Fibroblast of villous mesenchyme (primary cell): ENCODE measurements at regions not wholly inside any gene's neighbourhood (a gene's known extent, or its start where the extent isn't known, plus 50 kb on each side); places are given as distances from the start of the nearest gene placed in this dataset.

ENCODE experiments used
- DNase-seq: peaks from one replicate; pipeline ENCODE4 v3.0.0-alpha.2; 2010; ENCODE audit warnings: low read depth
- H3K4me3 ChIP-seq: 2 replicates; pipeline ENCODE4 v1.5.1; 2011; ENCODE audit warnings: low read depth, mild to moderate bottlenecking, low read length
- TF ChIP-seq, protein P1 (sequence below): IDR thresholded peaks from 2 replicates; pipeline ENCODE4 v1.5.1; 2012; ENCODE audit warnings: low read depth, mild to moderate bottlenecking, low read length; ENCODE audit not compliant: insufficient read depth

DNA sequence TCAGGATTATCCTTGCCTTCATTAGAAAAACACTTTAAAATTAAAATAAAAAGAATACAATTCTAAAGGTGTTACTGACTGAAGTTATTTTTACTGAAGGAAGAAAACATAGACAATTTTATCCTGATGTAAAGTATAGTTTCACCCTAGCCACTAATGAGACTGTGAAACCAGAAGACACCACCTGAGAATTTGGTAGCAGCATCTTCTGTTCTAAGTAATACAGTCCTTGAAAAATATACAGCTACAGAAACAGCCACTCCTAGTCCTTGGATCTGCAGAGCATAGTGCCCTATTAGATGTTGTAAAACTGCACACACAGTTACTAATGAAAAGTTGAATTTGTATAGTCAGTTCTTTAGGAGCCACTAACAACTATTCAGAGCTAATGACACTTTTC is 377.7 kb downstream of the PRR16 start:
- DNase-seq = no peak
- TF ChIP-seq, protein P1, sequence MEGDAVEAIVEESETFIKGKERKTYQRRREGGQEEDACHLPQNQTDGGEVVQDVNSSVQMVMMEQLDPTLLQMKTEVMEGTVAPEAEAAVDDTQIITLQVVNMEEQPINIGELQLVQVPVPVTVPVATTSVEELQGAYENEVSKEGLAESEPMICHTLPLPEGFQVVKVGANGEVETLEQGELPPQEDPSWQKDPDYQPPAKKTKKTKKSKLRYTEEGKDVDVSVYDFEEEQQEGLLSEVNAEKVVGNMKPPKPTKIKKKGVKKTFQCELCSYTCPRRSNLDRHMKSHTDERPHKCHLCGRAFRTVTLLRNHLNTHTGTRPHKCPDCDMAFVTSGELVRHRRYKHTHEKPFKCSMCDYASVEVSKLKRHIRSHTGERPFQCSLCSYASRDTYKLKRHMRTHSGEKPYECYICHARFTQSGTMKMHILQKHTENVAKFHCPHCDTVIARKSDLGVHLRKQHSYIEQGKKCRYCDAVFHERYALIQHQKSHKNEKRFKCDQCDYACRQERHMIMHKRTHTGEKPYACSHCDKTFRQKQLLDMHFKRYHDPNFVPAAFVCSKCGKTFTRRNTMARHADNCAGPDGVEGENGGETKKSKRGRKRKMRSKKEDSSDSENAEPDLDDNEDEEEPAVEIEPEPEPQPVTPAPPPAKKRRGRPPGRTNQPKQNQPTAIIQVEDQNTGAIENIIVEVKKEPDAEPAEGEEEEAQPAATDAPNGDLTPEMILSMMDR = no peak
- H3K4me3 ChIP-seq = no peak overlapping the region

- DNase-seq = no peak
- H3K4me3 ChIP-seq = no peak overlapping the region
- TF ChIP-seq, protein P1 = no peak
Measured at GRCh38 chr5:120843390-120843980, 379.4 kb downstream of the PRR16 start.

DNA sequence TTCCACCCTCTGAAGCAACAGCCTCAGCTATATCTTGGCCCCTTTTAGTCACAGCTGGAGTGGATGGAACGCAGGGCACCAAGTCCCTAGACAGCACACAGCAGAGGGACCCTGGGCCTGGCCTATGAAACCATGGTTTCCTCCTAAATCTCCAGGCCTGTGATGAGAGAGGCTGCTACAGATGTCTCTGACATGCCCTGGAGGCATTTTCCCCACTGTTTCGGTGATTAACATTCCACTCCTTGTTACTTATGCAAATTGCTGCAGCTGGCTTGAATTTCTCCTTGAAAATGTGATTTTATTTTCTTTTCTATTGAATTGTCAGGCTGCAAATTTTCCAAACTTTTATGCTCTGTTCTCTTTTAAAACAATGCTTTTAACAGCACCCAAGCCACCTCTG is 384.8 kb downstream of the PRR16 start:
- H3K4me3 ChIP-seq = no peak overlapping the region
- no peak for DNase-seq
- TF ChIP-seq, protein P1 = no peak

- no peak for DNase-seq
- TF ChIP-seq, protein P1 = no peak
- H3K4me3 ChIP-seq = no peak overlapping the region
Measured at GRCh38 chr5:120852222-120852860, 388.2 kb downstream of the PRR16 start.

DNA sequence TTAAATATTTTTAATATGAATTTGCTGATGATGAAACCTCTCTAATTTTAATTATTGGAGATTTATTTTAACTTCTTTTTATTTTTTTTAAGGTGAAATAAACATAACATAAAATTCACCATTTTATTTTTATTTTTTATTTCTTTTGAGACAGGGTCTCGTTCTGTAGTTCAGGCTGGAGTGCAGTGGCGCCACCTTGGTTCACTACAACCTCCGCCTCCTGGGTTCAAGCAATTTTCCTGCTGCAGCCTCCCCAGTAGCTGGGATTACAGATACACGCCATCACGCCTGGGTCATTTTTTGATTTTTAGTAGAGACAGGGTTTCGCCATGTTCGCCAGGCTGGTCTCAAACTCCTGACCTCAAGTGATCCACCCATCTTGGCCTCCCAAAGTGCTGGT is 402.9 kb downstream of the PRR16 start:
- TF ChIP-seq, protein P1 = no peak
- no peak for DNase-seq
- H3K4me3 ChIP-seq = no peak overlapping the region

- no peak for DNase-seq
- TF ChIP-seq, protein P1 = no peak
- H3K4me3 ChIP-seq = no peak overlapping the region
Measured at GRCh38 chr5:120869831-120870230, 405.7 kb downstream of the PRR16 start.

GRCh38 chr5:120872297-120872696 is 408.2 kb downstream of the PRR16 start:
- TF ChIP-seq, protein P1 = no peak
- no peak overlapping the region for H3K4me3 ChIP-seq
- DNase-seq = peak; percentile 26
